Spinal cord (tissue), 9 donors: ENCODE measurements at regions not wholly inside any gene's neighbourhood (a gene's known extent, or its start where the extent isn't known, plus 50 kb on each side); places are given as distances from the start of the nearest gene placed in this dataset.
A peak's percentile ranks its signal among the peaks of the same experiment; 100 is the strongest.

Experiments used
- DNase-seq, 6 donors: peaks; one replicate each; pipeline versions ENCODE4 v3.0.0 to v3.0.0-alpha.2; 2013 to 2015; ENCODE audit warnings: low spot score in 6 of 6, low read depth in 4 of 6
- H3K27ac ChIP-seq: one replicate; pipeline ENCODE4 v1.5.1; 2013; ENCODE audit warnings: low read depth, low read length, control low read depth
- H3K27me3 ChIP-seq: one replicate; pipeline ENCODE4 v1.6.1; 2013; ENCODE audit warnings: low read length; ENCODE audit not compliant: control insufficient read depth, insufficient read depth
- H3K36me3 ChIP-seq: one replicate; pipeline ENCODE4 v1.6.1; 2013; ENCODE audit warnings: low read length; ENCODE audit not compliant: control insufficient read depth, insufficient read depth
- H3K4me1 ChIP-seq: one replicate; pipeline ENCODE4 v1.6.1; 2013; ENCODE audit warnings: low read length; ENCODE audit not compliant: control insufficient read depth, insufficient read depth
- H3K4me3 ChIP-seq: one replicate; pipeline ENCODE4 v1.5.1; 2013; ENCODE audit warnings: low read depth, low read length, control low read depth
- H3K9me3 ChIP-seq: one replicate; pipeline ENCODE4 v1.6.1; 2013; ENCODE audit warnings: low read length; ENCODE audit not compliant: control insufficient read depth, insufficient read depth
- WGBS: methylation state at CpG from one replicate; pipeline ENCODE4 v1.1.5; 2013; ENCODE audit warnings: missing lambda C conversion rate; ENCODE audit not compliant: insufficient coverage; 5-methylcytosine and 5-hydroxymethylcytosine counted together
- donor health status: healthy.

- Histone ChIP-seq H3K27ac (no peak overlapping the region), H3K9me3 (no peaks in the 10 kb centered on the region), H3K4me1 (no peaks in the 10 kb centered on the region), H3K36me3 (no peaks in the 10 kb centered on the region), H3K27me3 (no peaks in the 10 kb centered on the region), H3K4me3 (no peak overlapping the region)
- DNase-seq, result no peak
- 100% methylated on average over 1 of the region's 2 CpGs for WGBS
Observed at GRCh38 chr9:115350548-115350947, 232.6 kb upstream of the TNC start.

GRCh38 chr9:115353681-115354080 is 235.7 kb upstream of the TNC start:
- H3K36me3 ChIP-seq, result no peaks in the 10 kb centered on the region
- H3K27me3 ChIP-seq, result no peaks in the 10 kb centered on the region
- H3K9me3 ChIP-seq, result no peaks in the 10 kb centered on the region
- no peak overlapping the region for H3K27ac ChIP-seq
- WGBS, result no CpG with 5 or more reads among the region's 3 CpGs
- DNase-seq, result no peak
- H3K4me1 ChIP-seq, result no peaks in the 10 kb centered on the region
- no peak overlapping the region for H3K4me3 ChIP-seq

- H3K4me3 ChIP-seq, result no peak overlapping the region
- H3K27me3 ChIP-seq, result no peaks in the 10 kb centered on the region
- no CpG with 5 or more reads among the region's 1 CpG for WGBS
- H3K27ac ChIP-seq, result no peak overlapping the region
- peak in 1 of 6 donors; percentile 12 for DNase-seq
- H3K9me3 ChIP-seq, result no peaks in the 10 kb centered on the region
- no peaks in the 10 kb centered on the region for H3K36me3 ChIP-seq
- H3K4me1 ChIP-seq, result no peaks in the 10 kb centered on the region
Observed at GRCh38 chr9:115357821-115358220, 239.9 kb upstream of the TNC start.

- no peak for DNase-seq
- 88% methylated on average over 1 of the region's 5 CpGs for WGBS
- no peaks in the 10 kb centered on the region for H3K4me1 ChIP-seq
Observed at GRCh38 chr9:115359017-115359780, 241.2 kb upstream of the TNC start.

GRCh38 chr9:115360122-115360521 is 242.2 kb upstream of the TNC start:
- Histone ChIP-seq H3K4me1 (no peaks in the 10 kb centered on the region), H3K9me3 (no peaks in the 10 kb centered on the region), H3K27me3 (no peaks in the 10 kb centered on the region), H3K36me3 (no peaks in the 10 kb centered on the region), H3K27ac (no peak overlapping the region), H3K4me3 (no peak overlapping the region)
- no peak for DNase-seq
- 86% methylated on average over 2 of the region's 5 CpGs for WGBS

More at GRCh38 chr9:115359017-115359780, 241.2 kb upstream of the TNC start:
- no peak overlapping the region for H3K27ac ChIP-seq
- H3K36me3 ChIP-seq, result no peaks in the 10 kb centered on the region
- H3K27me3 ChIP-seq, result no peaks in the 10 kb centered on the region
- no peaks in the 10 kb centered on the region for H3K9me3 ChIP-seq
- H3K4me3 ChIP-seq, result no peak overlapping the region

GRCh38 chr9:115362101-115362500 is 244.1 kb upstream of the TNC start:
- Histone ChIP-seq H3K9me3 (no peaks in the 10 kb centered on the region), H3K4me1 (no peaks in the 10 kb centered on the region), H3K36me3 (no peaks in the 10 kb centered on the region), H3K27me3 (no peaks in the 10 kb centered on the region), H3K27ac (no peak overlapping the region), H3K4me3 (no peak overlapping the region)
- 60% methylated on average over 2 of the region's 2 CpGs for WGBS
- no peak for DNase-seq

- no CpG with 5 or more reads among the region's 2 CpGs for WGBS
- Histone ChIP-seq H3K4me1 (no peaks in the 10 kb centered on the region), H3K9me3 (no peaks in the 10 kb centered on the region), H3K27ac (no peak overlapping the region), H3K36me3 (no peaks in the 10 kb centered on the region), H3K27me3 (no peaks in the 10 kb centered on the region), H3K4me3 (no peak overlapping the region)
- no peak for DNase-seq
Observed at GRCh38 chr9:115362640-115363039, 244.7 kb upstream of the TNC start.

GRCh38 chr9:115364991-115365390 is 247.0 kb upstream of the TNC start:
- WGBS, result 100% methylated on average over 1 of the region's 4 CpGs
- no peak overlapping the region for H3K4me3 ChIP-seq
- H3K4me1 ChIP-seq, result peaks cover 3% of the 10 kb centered on the region
- H3K9me3 ChIP-seq, result no peaks in the 10 kb centered on the region
- H3K36me3 ChIP-seq, result no peaks in the 10 kb centered on the region
- no peak for DNase-seq
- no peak overlapping the region for H3K27ac ChIP-seq
- H3K27me3 ChIP-seq, result no peaks in the 10 kb centered on the region

GRCh38 chr9:115367321-115367720 is 249.4 kb upstream of the TNC start:
- Histone ChIP-seq H3K4me3 (no peak overlapping the region), H3K36me3 (no peaks in the 10 kb centered on the region), H3K27ac (no peak overlapping the region), H3K9me3 (no peaks in the 10 kb centered on the region), H3K27me3 (no peaks in the 10 kb centered on the region), H3K4me1 (peaks cover 3% of the 10 kb centered on the region)
- WGBS, result 100% methylated on average over 2 of the region's 4 CpGs
- no peak for DNase-seq

- H3K27me3 ChIP-seq, result no peaks in the 10 kb centered on the region
- DNase-seq, result no peak
- no peak overlapping the region for H3K27ac ChIP-seq
- no peak overlapping the region for H3K4me3 ChIP-seq
- no peaks in the 10 kb centered on the region for H3K9me3 ChIP-seq
- peaks cover 3% of the 10 kb centered on the region for H3K4me1 ChIP-seq
- 100% methylated on average over 1 of the region's 2 CpGs for WGBS
- H3K36me3 ChIP-seq, result no peaks in the 10 kb centered on the region
Observed at GRCh38 chr9:115367780-115368525, 250.0 kb upstream of the TNC start.
